ENCODE measurements at regions not wholly inside any gene's neighbourhood (a gene's known extent, or its start where the extent isn't known, plus 50 kb on each side); places are given as distances from the start of the nearest gene placed in this dataset.
A peak's percentile ranks its signal among the peaks of the same experiment; 100 is the strongest.

DNA sequence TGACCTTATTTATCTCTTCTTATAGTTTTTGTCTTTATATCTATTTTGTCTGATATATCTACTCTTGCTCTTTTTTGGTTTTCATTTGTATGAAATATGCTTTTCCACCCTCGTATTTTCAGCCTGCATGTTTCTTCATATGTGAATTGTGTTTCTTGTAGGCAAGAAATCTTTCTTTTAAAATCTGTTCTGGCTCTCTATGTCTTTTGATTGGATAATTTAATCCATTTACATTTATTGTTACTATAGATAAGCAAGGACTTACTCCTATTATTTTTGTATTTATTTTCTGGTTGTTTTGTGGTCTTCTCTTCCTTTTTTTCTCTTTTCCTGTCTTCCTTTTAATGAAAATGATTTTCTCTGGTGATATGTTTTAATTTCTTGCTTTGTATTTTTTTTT is 403.1 kb downstream of the DCAF12L2 start:
- no peaks in the 10 kb centered on the region for H3K27me3 ChIP-seq (ENCODE audit: control insufficient read depth in 2 of 2, insufficient read depth in 2 of 2, low read length in 2 of 2)
- TF ChIP-seq ZNF507 (tag; conservative IDR thresholded peaks at IDR 0.05), result peak; percentile 93
- TF ChIP-seq ZNF354B (CRISPR knock-in tag; IDR thresholded peaks at IDR 0.05), result peak; percentile 70; the same call in 1 of the 2 replicates
- no peak for TF ChIP-seq ZNF41 (CRISPR knock-in tag; conservative IDR thresholded peaks at IDR 0.05)
- no peaks in the 10 kb centered on the region for H4K20me1 ChIP-seq (replicated peaks; ENCODE audit: control insufficient read depth, insufficient read depth, low read length)
- ChIA-PET POLR2A (no interaction called here), CTCF (ENCODE audit: low intra/inter-chr PET ratio) (no interaction called here)
- BruUV-seq (replicated peaks), result no TSS peak
- no peak overlapping the region for H3K4me3 ChIP-seq
- no peak overlapping the region for H3K27ac ChIP-seq (ENCODE audit: extremely low read depth, low read depth, low read length)
- H3K79me2 ChIP-seq (ENCODE audit: control insufficient read depth, insufficient read depth, low read length), result no peaks in the 10 kb centered on the region
- H3K36me3 ChIP-seq (ENCODE audit: control insufficient read depth, insufficient read depth, low read length), result no peaks in the 10 kb centered on the region
- H3K9me1 ChIP-seq (ENCODE audit: control insufficient read depth, insufficient read depth, low read length), result no peaks in the 10 kb centered on the region
- DNase-seq (ENCODE audit: extremely low read depth in 1 of 4, low spot score in 3 of 4), result no peak
- 0% methylated on average over 1 of the region's 1 CpG for WGBS (ENCODE audit: insufficient coverage, low coverage, missing lambda C conversion rate)
- FAIRE-seq, result no peak
- ATAC-seq, result no peak
- no peak overlapping the region for H3K4me2 ChIP-seq (ENCODE audit: insufficient read depth, low read length)
- H2AFZ ChIP-seq (ENCODE audit: low read depth, low read length), result no peak overlapping the region
- in situ Hi-C loops (cut with MboI), result no loop called here
- H3K9ac ChIP-seq (ENCODE audit: insufficient read depth in 1 of 2, low read depth in 2 of 2, low read length in 2 of 2), result no peak overlapping the region
- intact Hi-C loops (cut with micrococcal nuclease), result no loop called here
- H3K4me1 ChIP-seq (replicated peaks in 1 of 2; ENCODE audit: control insufficient read depth in 2 of 2, insufficient read depth in 2 of 2, low read length in 2 of 2), result no peaks in the 10 kb centered on the region
- H3K9me3 ChIP-seq (replicated peaks; ENCODE audit: control insufficient read depth, insufficient read depth, low read depth, low read length), result no peaks in the 10 kb centered on the region

DNA sequence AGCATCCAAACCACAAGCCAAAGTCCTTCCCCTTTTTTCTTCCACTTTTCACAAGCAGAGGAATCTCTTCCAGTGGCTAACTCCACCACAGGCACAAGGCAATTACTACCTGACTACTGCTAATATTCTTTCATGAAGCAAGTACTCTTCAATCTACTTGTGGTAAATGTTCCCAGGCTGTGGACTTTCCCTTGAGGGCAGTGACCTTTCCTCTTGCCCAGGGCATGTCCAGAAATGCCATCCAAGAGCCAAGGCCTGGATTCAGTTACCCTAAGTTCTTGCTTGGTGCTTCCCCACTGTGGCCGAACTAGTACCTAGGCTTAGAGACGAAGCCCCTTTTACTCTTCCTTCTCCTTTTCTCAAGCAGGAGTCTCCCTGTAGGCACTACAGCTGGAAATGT is 400.7 kb downstream of the DCAF12L2 start:
- FAIRE-seq (no peak), ATAC-seq (no peak), DNase-seq (ENCODE audit: extremely low read depth in 1 of 4, low spot score in 3 of 4) (no peak)
- in situ Hi-C loops (cut with MboI), result no loop called here
- Histone ChIP-seq H3K9me1 (ENCODE audit: control insufficient read depth, insufficient read depth, low read length) (no peaks in the 10 kb centered on the region), H3K27me3 (ENCODE audit: control insufficient read depth in 2 of 2, insufficient read depth in 2 of 2, low read length in 2 of 2) (no peaks in the 10 kb centered on the region), H3K36me3 (ENCODE audit: control insufficient read depth, insufficient read depth, low read length) (no peaks in the 10 kb centered on the region), H4K20me1 (replicated peaks; ENCODE audit: control insufficient read depth, insufficient read depth, low read length) (no peaks in the 10 kb centered on the region), H3K4me3 (no peak overlapping the region), H3K27ac (ENCODE audit: extremely low read depth, low read depth, low read length) (no peak overlapping the region), H3K4me1 (replicated peaks in 1 of 2; ENCODE audit: control insufficient read depth in 2 of 2, insufficient read depth in 2 of 2, low read length in 2 of 2) (no peaks in the 10 kb centered on the region), H3K4me2 (ENCODE audit: insufficient read depth, low read length) (no peak overlapping the region), H3K9ac (ENCODE audit: insufficient read depth in 1 of 2, low read depth in 2 of 2, low read length in 2 of 2) (no peak overlapping the region), H2AFZ (ENCODE audit: low read depth, low read length) (no peak overlapping the region), H3K9me3 (replicated peaks; ENCODE audit: control insufficient read depth, insufficient read depth, low read depth, low read length) (no peaks in the 10 kb centered on the region), H3K79me2 (ENCODE audit: control insufficient read depth, insufficient read depth, low read length) (no peaks in the 10 kb centered on the region)
- ChIA-PET POLR2A (no interaction called here), CTCF (ENCODE audit: low intra/inter-chr PET ratio) (no interaction called here)
- intact Hi-C loops (cut with micrococcal nuclease), result no loop called here
- BruUV-seq (replicated peaks), result no TSS peak
- 7% methylated on average over 2 of the region's 2 CpGs for WGBS (ENCODE audit: insufficient coverage, low coverage, missing lambda C conversion rate)
- TF ChIP-seq EP400 (IDR thresholded peaks at IDR 0.05) (no peak), SRSF3 (IDR thresholded peaks at IDR 0.05; ENCODE audit: insufficient read depth, low read length) (no peak), POLR2AphosphoS2 (IDR thresholded peaks at IDR 0.05; ENCODE audit: low read length) (no peak), BRCA1 (IDR thresholded peaks at IDR 0.05) (no peak), BRCA1 (CRISPR knock-in tag; IDR thresholded peaks at IDR 0.05) (no peak), E2F3 (CRISPR knock-in tag; IDR thresholded peaks at IDR 0.05) (no peak), DIDO1 (tag; IDR thresholded peaks at IDR 0.05; ENCODE audit: low read depth) (no peak), SUPT5H (IDR thresholded peaks at IDR 0.05) (no peak), EHMT2 (IDR thresholded peaks at IDR 0.05) (no peak), NFIX (CRISPR knock-in tag; IDR thresholded peaks at IDR 0.05; ENCODE audit: low read depth) (no peak)
- TF ChIP-seq, protein P1, sequence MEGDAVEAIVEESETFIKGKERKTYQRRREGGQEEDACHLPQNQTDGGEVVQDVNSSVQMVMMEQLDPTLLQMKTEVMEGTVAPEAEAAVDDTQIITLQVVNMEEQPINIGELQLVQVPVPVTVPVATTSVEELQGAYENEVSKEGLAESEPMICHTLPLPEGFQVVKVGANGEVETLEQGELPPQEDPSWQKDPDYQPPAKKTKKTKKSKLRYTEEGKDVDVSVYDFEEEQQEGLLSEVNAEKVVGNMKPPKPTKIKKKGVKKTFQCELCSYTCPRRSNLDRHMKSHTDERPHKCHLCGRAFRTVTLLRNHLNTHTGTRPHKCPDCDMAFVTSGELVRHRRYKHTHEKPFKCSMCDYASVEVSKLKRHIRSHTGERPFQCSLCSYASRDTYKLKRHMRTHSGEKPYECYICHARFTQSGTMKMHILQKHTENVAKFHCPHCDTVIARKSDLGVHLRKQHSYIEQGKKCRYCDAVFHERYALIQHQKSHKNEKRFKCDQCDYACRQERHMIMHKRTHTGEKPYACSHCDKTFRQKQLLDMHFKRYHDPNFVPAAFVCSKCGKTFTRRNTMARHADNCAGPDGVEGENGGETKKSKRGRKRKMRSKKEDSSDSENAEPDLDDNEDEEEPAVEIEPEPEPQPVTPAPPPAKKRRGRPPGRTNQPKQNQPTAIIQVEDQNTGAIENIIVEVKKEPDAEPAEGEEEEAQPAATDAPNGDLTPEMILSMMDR (IDR thresholded peaks at IDR 0.05 in 2 of 3, conservative IDR thresholded peaks at IDR 0.05 in 1 of 3; ENCODE audit: insufficient read depth in 2 of 3, low read depth in 1 of 3, low read length in 3 of 3), result no peak
- TF ChIP-seq, protein P2, sequence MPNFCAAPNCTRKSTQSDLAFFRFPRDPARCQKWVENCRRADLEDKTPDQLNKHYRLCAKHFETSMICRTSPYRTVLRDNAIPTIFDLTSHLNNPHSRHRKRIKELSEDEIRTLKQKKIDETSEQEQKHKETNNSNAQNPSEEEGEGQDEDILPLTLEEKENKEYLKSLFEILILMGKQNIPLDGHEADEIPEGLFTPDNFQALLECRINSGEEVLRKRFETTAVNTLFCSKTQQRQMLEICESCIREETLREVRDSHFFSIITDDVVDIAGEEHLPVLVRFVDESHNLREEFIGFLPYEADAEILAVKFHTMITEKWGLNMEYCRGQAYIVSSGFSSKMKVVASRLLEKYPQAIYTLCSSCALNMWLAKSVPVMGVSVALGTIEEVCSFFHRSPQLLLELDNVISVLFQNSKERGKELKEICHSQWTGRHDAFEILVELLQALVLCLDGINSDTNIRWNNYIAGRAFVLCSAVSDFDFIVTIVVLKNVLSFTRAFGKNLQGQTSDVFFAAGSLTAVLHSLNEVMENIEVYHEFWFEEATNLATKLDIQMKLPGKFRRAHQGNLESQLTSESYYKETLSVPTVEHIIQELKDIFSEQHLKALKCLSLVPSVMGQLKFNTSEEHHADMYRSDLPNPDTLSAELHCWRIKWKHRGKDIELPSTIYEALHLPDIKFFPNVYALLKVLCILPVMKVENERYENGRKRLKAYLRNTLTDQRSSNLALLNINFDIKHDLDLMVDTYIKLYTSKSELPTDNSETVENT (CRISPR knock-in tag; IDR thresholded peaks at IDR 0.05), result no peak
